ENCODE measurements at regions not wholly inside any gene's neighbourhood (a gene's known extent, or its start where the extent isn't known, plus 50 kb on each side); places are given as distances from the start of the nearest gene placed in this dataset.

DNA sequence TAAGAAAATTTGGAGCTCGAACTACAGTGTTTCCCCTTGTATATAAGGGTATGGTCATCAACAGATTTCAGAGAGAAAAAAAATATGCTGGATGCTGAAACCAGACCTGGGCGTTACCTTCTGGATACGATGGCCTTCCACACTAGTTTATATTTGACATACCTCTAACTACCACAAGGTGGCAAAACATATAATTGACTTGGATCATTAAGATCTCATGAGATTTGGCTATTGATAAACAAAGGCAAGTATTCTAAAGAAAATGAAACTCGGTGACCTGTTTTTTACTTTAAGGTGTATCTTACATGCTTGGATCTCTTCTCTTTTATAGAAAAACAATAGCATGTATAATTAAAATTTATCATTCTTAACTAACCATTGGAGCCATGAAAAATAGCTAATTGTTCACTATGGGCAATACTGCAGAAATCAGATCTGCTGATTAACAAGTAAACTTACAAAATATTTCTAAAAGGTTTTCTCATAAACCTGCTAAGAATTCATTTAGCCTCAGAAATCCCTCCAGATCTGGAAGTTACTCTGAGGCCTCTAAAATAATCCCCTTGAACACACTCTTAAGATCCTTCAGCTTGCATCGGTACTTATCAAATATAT is 300.6 kb upstream of the KCNH8 start:
- Histone ChIP-seq H3K27ac (no peak overlapping the region), H3K4me3 (ENCODE audit: low read depth, low read length) (no peak overlapping the region), H3K27me3 (ENCODE audit: control insufficient read depth, insufficient read depth, low read length) (no peaks in the 10 kb centered on the region), H3K4me2 (ENCODE audit: low read length) (no peak overlapping the region), H3K36me3 (ENCODE audit: control insufficient read depth, insufficient read depth, low read length) (no peaks in the 10 kb centered on the region), H3K79me2 (no peaks in the 10 kb centered on the region), H3K4me1 (no peaks in the 10 kb centered on the region), H3K9me3 (ENCODE audit: control insufficient read depth, low read length) (no peaks in the 10 kb centered on the region), H2AFZ (no peak overlapping the region), H3K9ac (no peak overlapping the region)
- TF ChIP-seq, protein P1, sequence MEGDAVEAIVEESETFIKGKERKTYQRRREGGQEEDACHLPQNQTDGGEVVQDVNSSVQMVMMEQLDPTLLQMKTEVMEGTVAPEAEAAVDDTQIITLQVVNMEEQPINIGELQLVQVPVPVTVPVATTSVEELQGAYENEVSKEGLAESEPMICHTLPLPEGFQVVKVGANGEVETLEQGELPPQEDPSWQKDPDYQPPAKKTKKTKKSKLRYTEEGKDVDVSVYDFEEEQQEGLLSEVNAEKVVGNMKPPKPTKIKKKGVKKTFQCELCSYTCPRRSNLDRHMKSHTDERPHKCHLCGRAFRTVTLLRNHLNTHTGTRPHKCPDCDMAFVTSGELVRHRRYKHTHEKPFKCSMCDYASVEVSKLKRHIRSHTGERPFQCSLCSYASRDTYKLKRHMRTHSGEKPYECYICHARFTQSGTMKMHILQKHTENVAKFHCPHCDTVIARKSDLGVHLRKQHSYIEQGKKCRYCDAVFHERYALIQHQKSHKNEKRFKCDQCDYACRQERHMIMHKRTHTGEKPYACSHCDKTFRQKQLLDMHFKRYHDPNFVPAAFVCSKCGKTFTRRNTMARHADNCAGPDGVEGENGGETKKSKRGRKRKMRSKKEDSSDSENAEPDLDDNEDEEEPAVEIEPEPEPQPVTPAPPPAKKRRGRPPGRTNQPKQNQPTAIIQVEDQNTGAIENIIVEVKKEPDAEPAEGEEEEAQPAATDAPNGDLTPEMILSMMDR (IDR thresholded peaks at IDR 0.05): no peak

DNA sequence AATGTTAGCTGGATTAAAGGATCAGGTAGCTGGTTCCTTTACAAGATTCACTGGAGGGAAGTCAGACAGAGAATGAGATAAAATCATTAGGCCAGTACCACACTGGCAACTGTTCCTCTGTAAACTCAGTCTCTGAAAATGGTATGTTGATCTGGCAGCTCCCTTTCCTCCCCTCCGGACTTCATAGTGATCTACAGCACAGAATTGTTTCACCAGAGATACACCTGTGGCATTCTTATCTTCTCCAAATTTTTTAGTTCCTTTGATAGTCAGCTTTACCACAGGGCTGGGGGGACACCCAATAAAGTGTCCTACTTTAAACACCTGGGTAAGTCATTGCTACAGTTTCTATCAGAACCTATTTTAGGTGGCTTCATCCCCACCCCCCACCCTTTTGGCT is 304.3 kb upstream of the KCNH8 start:
- Histone ChIP-seq H2AFZ (no peak overlapping the region), H3K27me3 (ENCODE audit: control insufficient read depth, insufficient read depth, low read length) (no peaks in the 10 kb centered on the region), H3K9ac (no peak overlapping the region), H3K4me3 (ENCODE audit: low read depth, low read length) (no peak overlapping the region), H3K27ac (no peak overlapping the region), H3K4me2 (ENCODE audit: low read length) (no peak overlapping the region), H3K9me3 (ENCODE audit: control insufficient read depth, low read length) (no peaks in the 10 kb centered on the region), H3K36me3 (ENCODE audit: control insufficient read depth, insufficient read depth, low read length) (no peaks in the 10 kb centered on the region), H3K79me2 (no peaks in the 10 kb centered on the region), H3K4me1 (no peaks in the 10 kb centered on the region)
- TF ChIP-seq, protein P1 (IDR thresholded peaks at IDR 0.05): no peak

DNA sequence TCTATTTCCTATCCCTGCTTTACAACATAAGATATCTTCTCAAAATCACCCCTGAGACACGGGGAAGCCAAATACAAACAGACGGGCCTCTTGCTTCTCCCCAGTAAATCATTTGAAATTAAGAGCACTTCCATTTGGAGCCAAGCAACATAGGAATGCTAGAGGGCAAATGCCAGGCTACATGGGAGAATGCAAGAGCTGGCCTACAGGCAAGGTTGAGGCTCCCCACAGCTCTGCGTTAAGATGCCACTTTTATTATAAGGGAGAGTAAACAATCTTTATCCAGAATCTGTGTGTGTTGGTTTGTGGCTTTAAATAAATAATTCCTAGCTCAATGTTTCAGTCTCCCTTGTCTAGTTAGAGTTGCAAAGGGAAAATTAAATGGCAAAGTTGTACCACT is 305.1 kb upstream of the KCNH8 start:
- H3K4me3 ChIP-seq (ENCODE audit: low read depth, low read length): no peak overlapping the region
- H3K27ac ChIP-seq: no peak overlapping the region
- no peak overlapping the region for H3K4me2 ChIP-seq (ENCODE audit: low read length)
- no peaks in the 10 kb centered on the region for H3K9me3 ChIP-seq (ENCODE audit: control insufficient read depth, low read length)
- TF ChIP-seq, protein P1 (IDR thresholded peaks at IDR 0.05): no peak
- H2AFZ ChIP-seq: no peak overlapping the region
- no peak overlapping the region for H3K9ac ChIP-seq
- no peaks in the 10 kb centered on the region for H3K4me1 ChIP-seq
- no peaks in the 10 kb centered on the region for H3K79me2 ChIP-seq
- no peaks in the 10 kb centered on the region for H3K36me3 ChIP-seq (ENCODE audit: control insufficient read depth, insufficient read depth, low read length)
- H3K27me3 ChIP-seq (ENCODE audit: control insufficient read depth, insufficient read depth, low read length): no peaks in the 10 kb centered on the region

DNA sequence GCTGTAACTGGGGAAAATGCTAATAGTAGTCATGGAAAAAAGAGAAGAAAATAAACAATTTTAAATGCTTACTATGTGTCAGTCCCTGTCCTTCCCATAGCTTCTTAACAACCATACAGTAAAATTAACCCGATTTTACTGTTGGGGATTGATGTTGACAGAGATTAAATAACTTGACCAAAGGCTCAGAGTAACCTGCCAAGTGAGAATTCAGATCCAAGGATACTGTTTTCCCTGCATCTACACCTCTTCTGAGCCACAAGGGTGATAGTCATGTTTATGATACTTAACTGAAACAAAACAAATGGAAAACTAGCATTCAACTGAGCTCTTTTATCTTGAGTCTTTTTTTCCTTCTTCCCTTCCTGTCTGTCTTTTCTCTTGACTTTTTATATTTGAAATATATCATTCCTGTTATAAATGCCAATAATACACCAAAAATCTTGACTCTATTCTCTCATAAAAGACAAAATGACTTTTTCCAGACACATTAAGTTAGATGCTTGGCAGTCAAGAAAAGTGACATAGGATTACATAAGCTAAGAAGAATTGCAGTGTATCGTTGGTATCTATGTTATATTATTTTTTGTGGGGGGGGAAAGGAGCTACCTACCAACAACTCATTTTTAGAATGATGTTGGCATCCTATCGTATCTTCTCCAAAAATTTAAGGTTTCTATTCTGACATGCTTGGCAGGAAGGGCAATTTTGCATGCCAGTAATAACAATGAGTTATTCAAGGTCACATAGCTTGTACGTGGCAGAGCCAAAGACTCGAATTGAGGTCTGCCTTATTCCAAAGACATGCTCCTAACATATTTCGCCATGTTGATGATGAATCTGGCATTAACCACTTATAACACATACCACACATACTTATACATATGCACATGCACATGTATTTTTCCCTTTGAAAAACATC is 306.6 kb upstream of the KCNH8 start:
- no peak overlapping the region for H3K4me3 ChIP-seq (ENCODE audit: low read depth, low read length)
- no peak overlapping the region for H2AFZ ChIP-seq
- no peak overlapping the region for H3K27ac ChIP-seq
- H3K9me3 ChIP-seq (ENCODE audit: control insufficient read depth, low read length): no peaks in the 10 kb centered on the region
- no peak overlapping the region for H3K4me2 ChIP-seq (ENCODE audit: low read length)
- no peak overlapping the region for H3K9ac ChIP-seq
- H3K79me2 ChIP-seq: no peaks in the 10 kb centered on the region
- H3K36me3 ChIP-seq (ENCODE audit: control insufficient read depth, insufficient read depth, low read length): no peaks in the 10 kb centered on the region
- H3K4me1 ChIP-seq: no peaks in the 10 kb centered on the region
- TF ChIP-seq, protein P1 (IDR thresholded peaks at IDR 0.05): no peak
- H3K27me3 ChIP-seq (ENCODE audit: control insufficient read depth, insufficient read depth, low read length): no peaks in the 10 kb centered on the region

Measured in parathyroid adenoma (tissue), 2 donors.